Tibial artery (tissue), 4 donors: ENCODE measurements at regions not wholly inside any gene's neighbourhood (a gene's known extent, or its start where the extent isn't known, plus 50 kb on each side); places are given as distances from the start of the nearest gene placed in this dataset.

Experiments
- DNase-seq, 2 donors: peaks; one replicate each; pipeline ENCODE4 v3.0.0-alpha.2; 2019
- H3K27ac ChIP-seq, 2 donors: fragments of 200-600 bp; sonication (generic) in 1 of 2; 1 replicate in 1 of 2; 2 replicates in 1 of 2; pipeline ENCODE4 v1.5.1; 2018 to 2019; ENCODE audit warnings: mild to moderate bottlenecking in 1 of 2
- H3K27me3 ChIP-seq, 2 donors: fragments of 200-600 bp; sonication (generic) in 1 of 2; one replicate each; pipeline versions ENCODE4 v1.5.1 to v1.6.0; 2016 to 2019
- H3K36me3 ChIP-seq, 3 donors: fragments of 200-600 bp; sonication (generic) in 2 of 3; one replicate each; pipeline ENCODE4 v1.5.1; 2016 to 2019; ENCODE audit warnings: mild to moderate bottlenecking in 2 of 3
- H3K4me1 ChIP-seq, 4 donors: fragments of 200-600 bp; sonication (generic) in 2 of 4; 1 replicate in 3 of 4; 2 replicates in 1 of 4; pipeline ENCODE4 v1.5.1; 2016 to 2019
- H3K4me3 ChIP-seq, 2 donors: fragments of 200-600 bp; sonication (generic) in 1 of 2; 1 replicate in 1 of 2; 2 replicates in 1 of 2; pipeline ENCODE4 v1.5.1; 2018 to 2019; ENCODE audit warnings: mild to moderate bottlenecking in 2 of 2
- H3K9me3 ChIP-seq, 3 donors: fragments of 200-600 bp; sonication (generic) in 1 of 3; one replicate each; pipeline ENCODE4 v1.5.1; 2016 to 2019
- intact Hi-C: fragments of 100-400 bp; cut with DNase I; formaldehyde crosslinking; loops from one replicate; pipeline ENCODE4 v1.15.0; 2023; ENCODE audit warnings: low total_unique reads
- TF ChIP-seq, protein P1 (sequence below), 2 experiments: fragments of 200-600 bp in 1 of 2; fragments of 450-650 bp in 1 of 2; IDR thresholded peaks; one replicate each; pipeline ENCODE4 v1.5.1; 2017 to 2019; ENCODE audit warnings: antibody characterized with exemption in 2 of 2, mild to moderate bottlenecking in 1 of 2, moderate library complexity in 1 of 2

DNA sequence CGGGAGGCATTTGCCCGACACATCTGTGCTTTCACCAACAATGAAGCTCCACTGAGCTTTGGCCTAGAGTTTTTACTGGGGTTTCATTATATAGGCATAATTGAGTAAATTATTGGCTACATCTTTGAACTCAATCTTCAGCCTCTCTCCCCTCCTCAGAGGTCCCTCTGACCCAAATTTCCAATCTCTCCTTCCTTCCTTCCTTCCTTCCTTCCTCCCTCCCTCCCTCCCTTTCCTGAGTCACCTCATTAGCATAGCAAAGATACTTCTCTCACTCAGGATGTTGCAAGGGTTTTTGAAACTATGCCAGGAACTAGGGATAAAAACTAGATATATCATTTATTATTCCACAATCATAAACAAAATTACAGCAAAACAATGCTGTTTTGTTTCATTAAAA lies 202.8 kb upstream of the PRNP start:
- Histone ChIP-seq H3K4me1 (peaks cover 0 to 12% (median 0%) of the 10 kb centered on the region in 4 donors), H3K4me3 (no peak overlapping the region), H3K27me3 (no peaks in the 10 kb centered on the region), H3K27ac (no peak overlapping the region), H3K9me3 (no peaks in the 10 kb centered on the region), H3K36me3 (no peaks in the 10 kb centered on the region)
- TF ChIP-seq, protein P1, sequence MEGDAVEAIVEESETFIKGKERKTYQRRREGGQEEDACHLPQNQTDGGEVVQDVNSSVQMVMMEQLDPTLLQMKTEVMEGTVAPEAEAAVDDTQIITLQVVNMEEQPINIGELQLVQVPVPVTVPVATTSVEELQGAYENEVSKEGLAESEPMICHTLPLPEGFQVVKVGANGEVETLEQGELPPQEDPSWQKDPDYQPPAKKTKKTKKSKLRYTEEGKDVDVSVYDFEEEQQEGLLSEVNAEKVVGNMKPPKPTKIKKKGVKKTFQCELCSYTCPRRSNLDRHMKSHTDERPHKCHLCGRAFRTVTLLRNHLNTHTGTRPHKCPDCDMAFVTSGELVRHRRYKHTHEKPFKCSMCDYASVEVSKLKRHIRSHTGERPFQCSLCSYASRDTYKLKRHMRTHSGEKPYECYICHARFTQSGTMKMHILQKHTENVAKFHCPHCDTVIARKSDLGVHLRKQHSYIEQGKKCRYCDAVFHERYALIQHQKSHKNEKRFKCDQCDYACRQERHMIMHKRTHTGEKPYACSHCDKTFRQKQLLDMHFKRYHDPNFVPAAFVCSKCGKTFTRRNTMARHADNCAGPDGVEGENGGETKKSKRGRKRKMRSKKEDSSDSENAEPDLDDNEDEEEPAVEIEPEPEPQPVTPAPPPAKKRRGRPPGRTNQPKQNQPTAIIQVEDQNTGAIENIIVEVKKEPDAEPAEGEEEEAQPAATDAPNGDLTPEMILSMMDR (IDR thresholded peaks at IDR 0.05) = no peak
- DNase-seq = no peak
- intact Hi-C loops = no loop called here

DNA sequence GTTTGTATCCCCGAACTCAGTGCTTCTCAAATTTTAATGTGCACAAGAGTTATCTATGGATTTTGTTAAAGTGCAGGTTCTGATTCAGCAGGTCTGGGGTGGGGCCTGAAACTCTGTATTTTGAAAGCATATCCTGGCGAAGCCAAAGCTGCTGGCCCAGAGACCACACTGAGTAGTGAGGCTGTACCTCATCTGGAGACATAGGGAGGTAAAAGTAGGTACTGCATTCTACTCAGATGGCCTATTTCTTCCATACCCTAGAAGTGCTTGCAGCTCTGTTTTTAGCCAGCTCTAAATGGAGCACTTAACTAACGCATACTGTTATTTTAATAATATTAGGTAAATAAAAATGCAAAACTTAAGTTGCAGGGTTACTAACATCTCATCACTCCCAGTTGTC lies 206.2 kb upstream of the PRNP start:
- DNase-seq = no peak

DNA sequence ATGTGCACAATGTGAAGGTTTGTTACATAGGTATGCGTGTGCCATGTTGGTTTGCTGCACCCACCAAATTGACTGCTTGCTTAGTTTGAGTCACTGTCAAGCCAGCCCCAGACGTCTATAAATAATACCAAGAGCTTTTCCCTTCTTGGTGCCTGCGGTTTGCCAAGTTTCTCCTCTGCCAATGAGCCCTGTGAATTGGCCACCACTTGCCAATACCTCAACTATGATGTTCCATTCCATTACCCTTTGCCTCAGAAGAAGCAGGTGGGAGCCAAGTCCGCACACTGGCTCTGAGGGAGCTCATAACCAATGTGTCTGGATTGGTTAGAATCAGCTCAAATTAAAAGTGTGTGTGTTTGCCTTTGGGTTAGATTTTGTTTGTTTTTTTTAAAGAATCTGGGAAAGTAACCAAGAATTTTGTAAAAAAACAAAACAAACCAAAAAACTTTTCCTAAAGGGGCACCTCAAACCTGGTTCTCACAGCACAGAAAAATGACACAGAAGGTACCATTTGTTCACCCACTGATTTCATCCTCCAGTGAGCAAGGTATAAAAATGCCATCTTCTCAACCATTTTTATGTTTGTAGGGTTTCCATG lies 209.3 kb upstream of the PRNP start:
- H3K27me3 ChIP-seq = no peaks in the 10 kb centered on the region
- no peaks in the 10 kb centered on the region for H3K36me3 ChIP-seq
- H3K4me1 ChIP-seq = peaks cover 0 to 47% (median 6%) of the 10 kb centered on the region in 4 donors
- no peak overlapping the region for H3K4me3 ChIP-seq
- H3K27ac ChIP-seq = peak overlapping the region; percentile 15 to 22
- no peaks in the 10 kb centered on the region for H3K9me3 ChIP-seq
- DNase-seq = peak in 1 of 2 donors; percentile 77
- TF ChIP-seq, protein P1 (IDR thresholded peaks at IDR 0.05) = no peak
- intact Hi-C loops = no loop called here

More for the DNA sequence above, 206.2 kb upstream of the PRNP start:
- Histone ChIP-seq H3K4me1 (peaks cover 0 to 37% (median 6%) of the 10 kb centered on the region in 4 donors), H3K36me3 (no peaks in the 10 kb centered on the region), H3K27ac (no peak overlapping the region), H3K27me3 (no peaks in the 10 kb centered on the region), H3K9me3 (no peaks in the 10 kb centered on the region), H3K4me3 (no peak overlapping the region)
- intact Hi-C loops = no loop called here
- TF ChIP-seq, protein P1 (IDR thresholded peaks at IDR 0.05) = no peak

DNA sequence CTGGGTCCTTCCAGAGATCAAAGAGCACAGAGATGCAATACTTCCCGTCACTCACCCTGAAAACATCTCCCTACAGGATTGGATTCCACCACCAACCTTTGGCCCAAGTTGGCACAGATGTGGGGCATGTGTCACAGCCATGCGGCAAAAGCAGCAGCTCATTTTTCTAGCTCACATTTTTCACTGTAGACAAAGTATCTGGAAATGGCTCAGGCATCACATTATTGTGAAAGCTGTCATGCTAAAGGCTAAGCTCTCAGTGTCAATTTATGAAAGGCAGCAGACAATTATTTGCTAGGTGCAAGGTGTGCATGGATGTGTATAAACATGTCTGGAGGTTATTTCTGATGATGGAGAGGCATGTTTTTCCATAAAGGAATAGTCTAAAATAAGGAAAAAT lies 213.3 kb upstream of the PRNP start:
- no peaks in the 10 kb centered on the region for H3K9me3 ChIP-seq
- TF ChIP-seq, protein P1 (IDR thresholded peaks at IDR 0.05) = no peak
- DNase-seq = no peak
- no peak overlapping the region for H3K27ac ChIP-seq
- no peak overlapping the region for H3K4me3 ChIP-seq
- H3K27me3 ChIP-seq = no peaks in the 10 kb centered on the region
- H3K36me3 ChIP-seq = no peaks in the 10 kb centered on the region
- H3K4me1 ChIP-seq = peaks cover 0 to 57% (median 12%) of the 10 kb centered on the region in 4 donors
- intact Hi-C loops = no loop called here

DNA sequence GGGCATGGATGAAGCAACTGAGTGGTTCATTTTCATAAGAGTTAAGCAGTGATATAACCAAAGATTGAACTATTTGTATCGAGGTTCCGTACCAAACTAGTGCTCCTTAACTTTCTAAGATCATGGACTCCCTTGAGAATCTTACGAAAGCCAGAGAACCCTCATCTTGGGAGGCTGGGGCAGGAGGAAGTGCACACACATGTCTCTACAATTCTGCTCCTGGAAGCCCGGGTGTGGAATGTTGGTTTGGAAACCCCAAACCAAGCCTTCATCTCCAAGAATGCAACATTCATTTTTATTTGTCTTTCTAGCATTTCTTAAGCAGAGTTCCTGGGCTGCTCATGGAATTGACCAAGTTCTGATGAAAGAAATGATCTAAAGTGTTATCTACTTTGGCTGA lies 215.0 kb upstream of the PRNP start:
- DNase-seq = no peak
- H3K9me3 ChIP-seq = no peaks in the 10 kb centered on the region
- intact Hi-C loops = no loop called here

More for the DNA sequence above, 215.0 kb upstream of the PRNP start:
- no peak overlapping the region for H3K4me3 ChIP-seq
- H3K36me3 ChIP-seq = no peaks in the 10 kb centered on the region
- peaks cover 0 to 45% (median 6%) of the 10 kb centered on the region in 4 donors for H3K4me1 ChIP-seq
- TF ChIP-seq, protein P1 (IDR thresholded peaks at IDR 0.05) = no peak
- no peak overlapping the region for H3K27ac ChIP-seq
- no peaks in the 10 kb centered on the region for H3K27me3 ChIP-seq
